ENCODE measurements at regions not wholly inside any gene's neighbourhood (a gene's known extent, or its start where the extent isn't known, plus 50 kb on each side); places are given as distances from the start of the nearest gene placed in this dataset.

- in situ Hi-C loops (cut with MboI), result no loop called here
- Histone ChIP-seq H3K27ac (ENCODE audit: control insufficient read depth, insufficient read depth) (no peak overlapping the region), H3K4me2 (ENCODE audit: control insufficient read depth, insufficient read depth) (no peak overlapping the region), H3K9me3 (replicated peaks; ENCODE audit: control insufficient read depth, insufficient read depth, low read length) (no peaks in the 10 kb centered on the region), H3K27me3 (replicated peaks in 1 of 2; ENCODE audit: control insufficient read depth in 2 of 2, insufficient read depth in 2 of 2, low read length in 1 of 2) (no peaks in the 10 kb centered on the region), H3K36me3 (ENCODE audit: control insufficient read depth in 2 of 2, insufficient read depth in 2 of 2, low read length in 1 of 2) (no peaks in the 10 kb centered on the region), H4K20me1 (ENCODE audit: control insufficient read depth, insufficient read depth) (no peaks in the 10 kb centered on the region), H3K4me1 (ENCODE audit: control insufficient read depth, insufficient read depth, low read length) (no peaks in the 10 kb centered on the region), H3K4me3 (no peak overlapping the region), H2AFZ (ENCODE audit: control insufficient read depth, low read depth, low read length) (no peak overlapping the region), H3K9ac (ENCODE audit: control insufficient read depth, insufficient read depth, low read length) (no peak overlapping the region), H3K79me2 (ENCODE audit: control insufficient read depth, insufficient read depth, low read length) (no peaks in the 10 kb centered on the region)
- CTCF ChIA-PET, result no interaction called here
- intact Hi-C loops (cut with micrococcal nuclease; ENCODE audit: unreplicated experiment), result no loop called here
- SMC1A ChIA-PET (ENCODE audit: uncharacterized antibody, unreplicated experiment), result no interaction called here
- 46% methylated on average over 7 of the region's 7 CpGs for WGBS (ENCODE audit: insufficient coverage, insufficient replicate concordance, low lambda C conversion rate, missing lambda C conversion rate)
- TF ChIP-seq TARDBP (IDR thresholded peaks at IDR 0.05; ENCODE audit: borderline replicate concordance), result no peak
- TF ChIP-seq NR2F1 (conservative IDR thresholded peaks at IDR 0.05), result no peak
- TF ChIP-seq JUNB (IDR thresholded peaks at IDR 0.05), result no peak
- no peak for TF ChIP-seq IRF4 (IDR thresholded peaks at IDR 0.05; ENCODE audit: low read depth, low read length)
- TF ChIP-seq BCLAF1 (IDR thresholded peaks at IDR 0.05), result no peak
- no peak for ATAC-seq
- RAD21 ChIA-PET (ENCODE audit: unreplicated experiment), result no interaction called here
- BruUV-seq (replicated peaks), result no TSS peak
- POLR2A ChIA-PET, result no interaction called here
- FAIRE-seq, result no peak
- DNase-seq (ENCODE audit: low read depth, low spot score), result no peak
Measured at GRCh38 chr13:109385242-109385560, 401.2 kb downstream of the IRS2 start.

GRCh38 chr13:109384491-109385241 lies 401.7 kb downstream of the IRS2 start:
- Histone ChIP-seq H3K4me2 (ENCODE audit: control insufficient read depth, insufficient read depth) (no peak overlapping the region), H3K27me3 (replicated peaks in 1 of 2; ENCODE audit: control insufficient read depth in 2 of 2, insufficient read depth in 2 of 2, low read length in 1 of 2) (no peaks in the 10 kb centered on the region), H3K9me3 (replicated peaks; ENCODE audit: control insufficient read depth, insufficient read depth, low read length) (no peaks in the 10 kb centered on the region), H3K36me3 (ENCODE audit: control insufficient read depth in 2 of 2, insufficient read depth in 2 of 2, low read length in 1 of 2) (no peaks in the 10 kb centered on the region), H2AFZ (ENCODE audit: control insufficient read depth, low read depth, low read length) (no peak overlapping the region), H3K79me2 (ENCODE audit: control insufficient read depth, insufficient read depth, low read length) (no peaks in the 10 kb centered on the region), H4K20me1 (ENCODE audit: control insufficient read depth, insufficient read depth) (no peaks in the 10 kb centered on the region), H3K4me3 (no peak overlapping the region), H3K4me1 (ENCODE audit: control insufficient read depth, insufficient read depth, low read length) (no peaks in the 10 kb centered on the region), H3K9ac (ENCODE audit: control insufficient read depth, insufficient read depth, low read length) (no peak overlapping the region), H3K27ac (ENCODE audit: control insufficient read depth, insufficient read depth) (no peak overlapping the region)
- RAD21 ChIA-PET (ENCODE audit: unreplicated experiment), result no interaction called here
- SMC1A ChIA-PET (ENCODE audit: uncharacterized antibody, unreplicated experiment), result interaction anchor here (0.7 kb wide), 1 partner anchor 415 kb away, joined by 3 read pairs; no protein-coding TSS in a partner anchor
- FAIRE-seq (no peak), ATAC-seq (no peak; the same call in 2 of the 3 replicates), DNase-seq (ENCODE audit: low read depth, low spot score) (no peak)
- WGBS (ENCODE audit: insufficient coverage, insufficient replicate concordance, low lambda C conversion rate, missing lambda C conversion rate), result 22% methylated on average over 7 of the region's 7 CpGs
- intact Hi-C loops (cut with micrococcal nuclease; ENCODE audit: unreplicated experiment), result no loop called here
- no TSS peak for BruUV-seq (replicated peaks)
- in situ Hi-C loops (cut with MboI), result no loop called here
- POLR2A ChIA-PET, result no interaction called here
- CTCF ChIA-PET, result no interaction called here
- TF ChIP-seq E4F1 (IDR thresholded peaks at IDR 0.05; ENCODE audit: borderline replicate concordance, partially characterized antibody) (no peak), SRF (IDR thresholded peaks at IDR 0.05; ENCODE audit: low read depth in 2 of 2, low read length in 2 of 2) (no peak), RELB (IDR thresholded peaks at IDR 0.05; ENCODE audit: low read depth) (no peak), JUNB (IDR thresholded peaks at IDR 0.05) (no peak), NR2F1 (conservative IDR thresholded peaks at IDR 0.05) (no peak), ETV6 (conservative IDR thresholded peaks at IDR 0.05 in 1 of 2, IDR thresholded peaks at IDR 0.05 in 1 of 2; ENCODE audit: borderline replicate concordance in 1 of 2, low read depth in 1 of 2) (no peak)

Data from GM12878 (cell line).